Neuronal stem cell (in vitro differentiated cells): ENCODE measurements at regions not wholly inside any gene's neighbourhood (a gene's known extent, or its start where the extent isn't known, plus 50 kb on each side); places are given as distances from the start of the nearest gene placed in this dataset.

Experiments
- DNase-seq: peaks from one replicate; pipeline ENCODE4 v3.0.0-alpha.2; 2013; ENCODE audit warnings: low spot score
- H2AFZ ChIP-seq: one replicate; pipeline ENCODE4 v1.6.1; 2013; ENCODE audit warnings: mild to moderate bottlenecking, low read length, inconsistent platforms
- H2AK5ac ChIP-seq: 2 replicates; pipeline ENCODE4 v1.6.1; 2013; ENCODE audit warnings: low read depth, mild to moderate bottlenecking, inconsistent platforms, low read length, moderate library complexity, mixed read lengths
- H2BK120ac ChIP-seq: 2 replicates; pipeline ENCODE4 v1.6.1; 2013; ENCODE audit warnings: low read depth, mild to moderate bottlenecking, inconsistent platforms, low read length, moderate library complexity, mixed read lengths
- H2BK12ac ChIP-seq: one replicate; pipeline ENCODE4 v1.6.1; 2013; ENCODE audit warnings: low read length, inconsistent platforms
- H2BK15ac ChIP-seq: 2 replicates; pipeline ENCODE4 v1.6.1; 2013; ENCODE audit warnings: mild to moderate bottlenecking, low read length, inconsistent platforms, mixed read lengths
- H2BK5ac ChIP-seq: one replicate; pipeline ENCODE4 v1.6.1; 2013; ENCODE audit warnings: inconsistent platforms, mild to moderate bottlenecking, low read length, moderate library complexity
- H3K14ac ChIP-seq: one replicate; pipeline ENCODE4 v1.6.1; 2013; ENCODE audit warnings: low read length, inconsistent platforms
- H3K18ac ChIP-seq: 2 replicates; pipeline ENCODE4 v1.6.1; 2013; ENCODE audit warnings: low read length, inconsistent platforms
- H3K23ac ChIP-seq: 2 replicates; pipeline ENCODE4 v1.6.1; 2013; ENCODE audit warnings: low read depth, mild to moderate bottlenecking, mixed read lengths, low read length, inconsistent platforms; ENCODE audit not compliant: poor library complexity
- H3K27ac ChIP-seq: replicated peaks from 3 replicates; pipeline ENCODE4 v1.5.1; 2013; ENCODE audit warnings: low read length, inconsistent platforms
- H3K27me3 ChIP-seq, 3 experiments: 2 replicates each; pipeline ENCODE4 v1.6.1; 2013; ENCODE audit warnings: low read length in 3 of 3, mild to moderate bottlenecking in 2 of 3, inconsistent platforms in 1 of 3, low read depth in 1 of 3, mixed read lengths in 1 of 3, moderate library complexity in 1 of 3; ENCODE audit not compliant: control insufficient read depth in 3 of 3, insufficient read depth in 3 of 3
- H3K36me3 ChIP-seq, 2 donors: replicated peaks in 1 of 2; 2 replicates each; pipeline ENCODE4 v1.6.1; 2013; ENCODE audit warnings: low read length in 2 of 2; ENCODE audit not compliant: control insufficient read depth in 2 of 2, insufficient read depth in 2 of 2
- H3K4ac ChIP-seq: 2 replicates; pipeline ENCODE4 v1.6.1; 2013; ENCODE audit warnings: inconsistent platforms, mild to moderate bottlenecking, low read length, moderate library complexity
- H3K4me1 ChIP-seq, 2 donors: 1 replicate in 1 of 2; 2 replicates in 1 of 2; pipeline ENCODE4 v1.6.1; 2013; ENCODE audit warnings: low read length in 2 of 2, low read depth in 1 of 2; ENCODE audit not compliant: control insufficient read depth in 2 of 2, insufficient read depth in 1 of 2
- H3K4me2 ChIP-seq: one replicate; pipeline ENCODE4 v1.6.1; 2013; ENCODE audit warnings: mild to moderate bottlenecking, low read length, inconsistent platforms; ENCODE audit not compliant: insufficient read depth, poor library complexity, severe bottlenecking
- H3K4me3 ChIP-seq, 2 donors: 2 replicates each; pipeline ENCODE4 v1.5.1; 2013; ENCODE audit warnings: low read length in 2 of 2, mild to moderate bottlenecking in 2 of 2, inconsistent platforms in 1 of 2, moderate library complexity in 1 of 2
- H3K79me1 ChIP-seq: one replicate; pipeline ENCODE4 v1.6.1; 2013; ENCODE audit warnings: low read depth, mild to moderate bottlenecking, inconsistent platforms, low read length, moderate library complexity
- H3K9ac ChIP-seq: one replicate; pipeline ENCODE4 v1.6.1; 2013; ENCODE audit warnings: mild to moderate bottlenecking, low read depth, low read length, inconsistent platforms; ENCODE audit not compliant: poor library complexity
- H3K9me3 ChIP-seq, 2 donors: replicated peaks in 1 of 2; 2 replicates each; pipeline versions ENCODE3 to v1.6.1; 2013; ENCODE audit warnings: low read length in 2 of 2, mild to moderate bottlenecking in 2 of 2, inconsistent platforms in 1 of 2, low read depth in 1 of 2, mixed read lengths in 1 of 2, moderate library complexity in 1 of 2; ENCODE audit not compliant: control insufficient read depth in 2 of 2, insufficient read depth in 1 of 2
- H4K8ac ChIP-seq: one replicate; pipeline ENCODE4 v1.6.1; 2013; ENCODE audit warnings: low read depth, mild to moderate bottlenecking, inconsistent platforms, low read length, moderate library complexity
- H4K91ac ChIP-seq: one replicate; pipeline ENCODE4 v1.6.1; 2013; ENCODE audit warnings: low read length, low read depth, mild to moderate bottlenecking, inconsistent platforms; ENCODE audit not compliant: poor library complexity
- WGBS, 2 donors: extraction: QIAGEN DNeasy Blood & Tissue Kit; methylation state at CpG; one replicate each; pipeline ENCODE4 v1.1.7; 2013; ENCODE audit warnings: missing lambda C conversion rate in 2 of 2, mixed read lengths in 1 of 2; ENCODE audit not compliant: insufficient read length in 2 of 2, insufficient replicate concordance in 1 of 2; ENCODE audit errors: extremely low coverage in 2 of 2; 5-methylcytosine and 5-hydroxymethylcytosine counted together

GRCh38 chr11:29373725-29374124, 643.1 kb downstream of the KCNA4 start:
- Histone ChIP-seq H2BK5ac (no peak overlapping the region), H3K27ac (no peak overlapping the region), H2AK5ac (no peak overlapping the region), H3K18ac (no peak overlapping the region), H2BK15ac (no peak overlapping the region), H3K9me3 (no peaks in the 10 kb centered on the region), H3K4ac (no peak overlapping the region), H3K4me1 (no peaks in the 10 kb centered on the region), H4K91ac (no peak overlapping the region), H2AFZ (no peak overlapping the region), H3K4me2 (no peak overlapping the region), H4K8ac (no peak overlapping the region), H3K9ac (no peak overlapping the region), H2BK120ac (no peak overlapping the region), H3K14ac (no peak overlapping the region), H3K36me3 (no peaks in the 10 kb centered on the region), H2BK12ac (no peak overlapping the region), H3K4me3 (no peak overlapping the region), H3K79me1 (no peaks in the 10 kb centered on the region), H3K23ac (no peak overlapping the region), H3K27me3 (no peaks in the 10 kb centered on the region)
- no CpG with 5 or more reads among the region's 1 CpG for WGBS, 2 donors
- DNase-seq, result no peak

- no peak overlapping the region for H3K27ac ChIP-seq
- no CpG with 5 or more reads among the region's 5 CpGs for WGBS, 2 donors
Measured at GRCh38 chr11:29368126-29368525, 648.7 kb downstream of the KCNA4 start.

GRCh38 chr11:29364006-29364405, 652.8 kb downstream of the KCNA4 start:
- Histone ChIP-seq H2AK5ac (no peak overlapping the region), H3K4ac (no peak overlapping the region), H3K36me3 (no peaks in the 10 kb centered on the region), H4K91ac (no peak overlapping the region), H3K18ac (no peak overlapping the region), H3K4me2 (no peak overlapping the region), H2BK5ac (no peak overlapping the region), H2BK12ac (no peak overlapping the region), H3K4me1 (no peaks in the 10 kb centered on the region), H3K9ac (no peak overlapping the region), H2AFZ (no peak overlapping the region), H2BK120ac (no peak overlapping the region), H3K4me3 (no peak overlapping the region), H3K23ac (no peak overlapping the region), H2BK15ac (no peak overlapping the region), H3K14ac (no peak overlapping the region), H3K27ac (no peak overlapping the region), H4K8ac (no peak overlapping the region), H3K27me3 (no peaks in the 10 kb centered on the region), H3K79me1 (no peaks in the 10 kb centered on the region), H3K9me3 (no peaks in the 10 kb centered on the region)
- WGBS, 2 donors, result no CpG with 5 or more reads among the region's 2 CpGs
- DNase-seq, result no peak

More at GRCh38 chr11:29368126-29368525, 648.7 kb downstream of the KCNA4 start:
- H2AFZ ChIP-seq, result no peak overlapping the region
- no peaks in the 10 kb centered on the region for H3K27me3 ChIP-seq
- no peaks in the 10 kb centered on the region for H3K4me1 ChIP-seq
- no peak overlapping the region for H3K4ac ChIP-seq
- H4K8ac ChIP-seq, result no peak overlapping the region
- H2BK120ac ChIP-seq, result no peak overlapping the region
- no peak overlapping the region for H3K9ac ChIP-seq
- H4K91ac ChIP-seq, result no peak overlapping the region
- no peak overlapping the region for H2BK15ac ChIP-seq
- no peaks in the 10 kb centered on the region for H3K79me1 ChIP-seq
- H3K4me2 ChIP-seq, result no peak overlapping the region
- no peak overlapping the region for H3K14ac ChIP-seq
- no peak overlapping the region for H3K4me3 ChIP-seq
- no peaks in the 10 kb centered on the region for H3K36me3 ChIP-seq
- no peaks in the 10 kb centered on the region for H3K9me3 ChIP-seq
- no peak overlapping the region for H2BK5ac ChIP-seq
- H3K23ac ChIP-seq, result no peak overlapping the region
- H3K18ac ChIP-seq, result no peak overlapping the region
- no peak overlapping the region for H2AK5ac ChIP-seq
- no peak for DNase-seq
- no peak overlapping the region for H2BK12ac ChIP-seq

DNA sequence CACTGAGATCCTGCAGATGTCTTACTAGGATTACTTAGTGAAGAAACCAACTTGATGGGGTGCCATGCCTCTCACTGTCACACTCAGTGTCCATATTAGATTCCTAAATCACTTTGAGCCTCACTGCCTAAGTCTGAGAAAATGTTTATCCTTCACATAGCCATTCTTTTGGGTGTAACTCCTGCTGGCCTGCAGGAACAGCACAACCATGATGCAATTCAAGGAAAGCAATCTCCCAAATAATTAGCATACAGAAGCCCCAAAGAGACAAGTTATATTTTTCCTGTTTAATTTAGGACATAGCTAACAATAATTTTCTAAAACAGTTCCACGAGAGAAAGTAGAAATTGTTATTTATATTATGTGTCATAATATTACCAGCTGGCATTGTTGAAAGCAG, 655.5 kb downstream of the KCNA4 start:
- H3K4me3 ChIP-seq, result no peak overlapping the region
- H3K18ac ChIP-seq, result no peak overlapping the region
- no peak overlapping the region for H3K9ac ChIP-seq
- no peaks in the 10 kb centered on the region for H3K36me3 ChIP-seq
- H3K23ac ChIP-seq, result no peak overlapping the region
- H3K79me1 ChIP-seq, result no peaks in the 10 kb centered on the region
- H3K27ac ChIP-seq, result no peak overlapping the region
- H4K8ac ChIP-seq, result no peak overlapping the region
- H2AFZ ChIP-seq, result no peak overlapping the region
- DNase-seq, result no peak
- H3K4me1 ChIP-seq, result no peaks in the 10 kb centered on the region
- H2AK5ac ChIP-seq, result no peak overlapping the region
- no peaks in the 10 kb centered on the region for H3K9me3 ChIP-seq
- no peak overlapping the region for H2BK15ac ChIP-seq
- no peak overlapping the region for H2BK120ac ChIP-seq
- no peak overlapping the region for H3K4ac ChIP-seq
- H2BK5ac ChIP-seq, result no peak overlapping the region
- H3K27me3 ChIP-seq, result no peaks in the 10 kb centered on the region
- H4K91ac ChIP-seq, result no peak overlapping the region
- H3K4me2 ChIP-seq, result no peak overlapping the region
- WGBS, 2 donors, result no CpG with 5 or more reads among the region's 1 CpG
- no peak overlapping the region for H2BK12ac ChIP-seq
- H3K14ac ChIP-seq, result no peak overlapping the region
